ENCODE measurements at regions not wholly inside any gene's neighbourhood (a gene's known extent, or its start where the extent isn't known, plus 50 kb on each side); places are given as distances from the start of the nearest gene placed in this dataset.
"Not testable (repeated sequence)": the region's sequence is repeated elsewhere in the genome, so short reads cannot be mapped to it uniquely, and the experiment has no call there.

- H3K9me3 ChIP-seq = no peaks in the 10 kb centered on the region
- H3K27me3 ChIP-seq = no peaks in the 10 kb centered on the region
- no peaks in the 10 kb centered on the region for H3K36me3 ChIP-seq
- WGBS = 88% methylated on average over 37 of the region's 38 CpGs
- DNase-seq (ENCODE audit: low spot score in 2 of 2) = no peak
- TF ChIP-seq EP300 (IDR thresholded peaks at IDR 0.05) (no peak), POLR2AphosphoS5 (IDR thresholded peaks at IDR 0.05) (no peak), POLR2A (IDR thresholded peaks at IDR 0.05) (no peak), CTCF (IDR thresholded peaks at IDR 0.05) (no peak)
- H3K4me3 ChIP-seq = no peak overlapping the region
- H3K4me1 ChIP-seq = no peaks in the 10 kb centered on the region
- no peak overlapping the region for H3K27ac ChIP-seq
Measured at GRCh38 chr20:30513050-30513628, 744.3 kb upstream of the DEFB115 start.

- not testable (repeated sequence) for H3K36me3 ChIP-seq; H3K4me3 ChIP-seq; H3K27ac ChIP-seq; H3K9me3 ChIP-seq; H3K27me3 ChIP-seq; DNase-seq (ENCODE audit: low spot score in 2 of 2); H3K4me1 ChIP-seq
- WGBS = 97% methylated on average over 13 of the region's 13 CpGs
Measured at GRCh38 chr20:30515915-30516314, 741.5 kb upstream of the DEFB115 start.

- DNase-seq (ENCODE audit: low spot score in 2 of 2); H3K27ac ChIP-seq; H3K27me3 ChIP-seq; H3K9me3 ChIP-seq; H3K4me3 ChIP-seq; H3K36me3 ChIP-seq; H3K4me1 ChIP-seq: not testable (repeated sequence)
- 92% methylated on average over 10 of the region's 10 CpGs for WGBS
Measured at GRCh38 chr20:30518906-30519305, 738.6 kb upstream of the DEFB115 start.

- H3K9me3 ChIP-seq; H3K4me1 ChIP-seq; H3K36me3 ChIP-seq; H3K27ac ChIP-seq; H3K27me3 ChIP-seq; DNase-seq (ENCODE audit: low spot score in 2 of 2); H3K4me3 ChIP-seq: not testable (repeated sequence)
- WGBS = 89% methylated on average over 15 of the region's 15 CpGs
Measured at GRCh38 chr20:30521686-30522415, 735.6 kb upstream of the DEFB115 start.

GRCh38 chr20:30524155-30524554 lies 733.3 kb upstream of the DEFB115 start:
- 89% methylated on average over 4 of the region's 4 CpGs for WGBS
- H3K9me3 ChIP-seq; H3K27ac ChIP-seq; H3K36me3 ChIP-seq; DNase-seq (ENCODE audit: low spot score in 2 of 2); H3K27me3 ChIP-seq; H3K4me3 ChIP-seq; H3K4me1 ChIP-seq: not testable (repeated sequence)

GRCh38 chr20:30524761-30525160 lies 732.7 kb upstream of the DEFB115 start:
- DNase-seq (ENCODE audit: low spot score in 2 of 2); H3K36me3 ChIP-seq; H3K4me1 ChIP-seq; H3K27ac ChIP-seq; H3K27me3 ChIP-seq; H3K9me3 ChIP-seq; H3K4me3 ChIP-seq: not testable (repeated sequence)
- 75% methylated on average over 2 of the region's 2 CpGs for WGBS

GRCh38 chr20:30533653-30534052 lies 723.8 kb upstream of the DEFB115 start:
- H3K4me3 ChIP-seq; H3K4me1 ChIP-seq; H3K27me3 ChIP-seq; H3K36me3 ChIP-seq; DNase-seq (ENCODE audit: low spot score in 2 of 2); H3K27ac ChIP-seq; H3K9me3 ChIP-seq: not testable (repeated sequence)

- not testable (repeated sequence) for H3K36me3 ChIP-seq; H3K27me3 ChIP-seq; H3K4me3 ChIP-seq; H3K27ac ChIP-seq; H3K9me3 ChIP-seq; H3K4me1 ChIP-seq; DNase-seq (ENCODE audit: low spot score in 2 of 2)
- WGBS = 32% methylated on average over 20 of the region's 20 CpGs
Measured at GRCh38 chr20:30537459-30537858, 720.0 kb upstream of the DEFB115 start.

GRCh38 chr20:30540330-30541069 lies 717.0 kb upstream of the DEFB115 start:
- not testable (repeated sequence) for H3K9me3 ChIP-seq; DNase-seq (ENCODE audit: low spot score in 2 of 2); H3K36me3 ChIP-seq; H3K27ac ChIP-seq; H3K4me1 ChIP-seq; H3K4me3 ChIP-seq; H3K27me3 ChIP-seq
- WGBS = 63% methylated on average over 4 of the region's 4 CpGs

- H3K36me3 ChIP-seq; DNase-seq (ENCODE audit: low spot score in 2 of 2); H3K9me3 ChIP-seq; H3K27ac ChIP-seq; H3K27me3 ChIP-seq; H3K4me1 ChIP-seq; H3K4me3 ChIP-seq: not testable (repeated sequence)
- 55% methylated on average over 3 of the region's 4 CpGs for WGBS
Measured at GRCh38 chr20:30551236-30551635, 706.2 kb upstream of the DEFB115 start.

- H3K9me3 ChIP-seq; H3K4me3 ChIP-seq; H3K36me3 ChIP-seq; H3K27ac ChIP-seq; H3K4me1 ChIP-seq; H3K27me3 ChIP-seq; DNase-seq (ENCODE audit: low spot score in 2 of 2): not testable (repeated sequence)
- 67% methylated on average over 1 of the region's 1 CpG for WGBS
Measured at GRCh38 chr20:30556797-30557196, 700.7 kb upstream of the DEFB115 start.

- WGBS = 68% methylated on average over 15 of the region's 19 CpGs
- not testable (repeated sequence) for H3K4me1 ChIP-seq; DNase-seq (ENCODE audit: low spot score in 2 of 2); H3K27ac ChIP-seq; H3K9me3 ChIP-seq; H3K36me3 ChIP-seq; H3K4me3 ChIP-seq; H3K27me3 ChIP-seq
Measured at GRCh38 chr20:30565086-30565485, 692.4 kb upstream of the DEFB115 start.

GRCh38 chr20:30569867-30570266 lies 687.6 kb upstream of the DEFB115 start:
- H3K4me1 ChIP-seq; DNase-seq (ENCODE audit: low spot score in 2 of 2); H3K36me3 ChIP-seq; H3K27me3 ChIP-seq; H3K4me3 ChIP-seq; H3K27ac ChIP-seq; H3K9me3 ChIP-seq: not testable (repeated sequence)
- 85% methylated on average over 5 of the region's 12 CpGs for WGBS
